Effector CD4-positive, alpha-beta T cell (primary cell): ENCODE measurements at regions not wholly inside any gene's neighbourhood (a gene's known extent, or its start where the extent isn't known, plus 50 kb on each side); places are given as distances from the start of the nearest gene placed in this dataset.
"Not testable (repeated sequence)": the region's sequence is repeated elsewhere in the genome, so short reads cannot be mapped to it uniquely, and the experiment has no call there.

Source experiments
- DNase-seq: peaks from one replicate; pipeline ENCODE4 v3.0.0-alpha.2; 2020

DNA sequence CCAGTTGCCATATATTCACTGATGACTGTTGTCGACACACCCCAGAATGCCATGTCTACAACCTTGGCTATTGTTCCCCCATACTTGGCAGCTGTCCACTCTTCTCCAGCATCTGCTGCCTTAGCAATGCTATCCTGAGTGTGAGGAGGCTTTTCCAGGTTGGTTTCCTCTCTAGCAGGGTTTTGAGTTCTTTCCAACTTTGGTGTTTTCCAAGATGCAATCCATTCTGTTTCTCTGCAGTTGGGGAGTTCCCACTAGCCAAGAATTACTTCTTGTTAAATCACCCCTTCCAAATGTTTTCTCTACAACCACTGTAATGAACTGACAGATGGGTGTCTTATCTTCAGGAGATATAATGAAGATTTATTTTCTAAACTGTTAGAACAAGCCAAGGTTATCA, 617.4 kb downstream of the CCSER2 start:
- DNase-seq = no peak

DNA sequence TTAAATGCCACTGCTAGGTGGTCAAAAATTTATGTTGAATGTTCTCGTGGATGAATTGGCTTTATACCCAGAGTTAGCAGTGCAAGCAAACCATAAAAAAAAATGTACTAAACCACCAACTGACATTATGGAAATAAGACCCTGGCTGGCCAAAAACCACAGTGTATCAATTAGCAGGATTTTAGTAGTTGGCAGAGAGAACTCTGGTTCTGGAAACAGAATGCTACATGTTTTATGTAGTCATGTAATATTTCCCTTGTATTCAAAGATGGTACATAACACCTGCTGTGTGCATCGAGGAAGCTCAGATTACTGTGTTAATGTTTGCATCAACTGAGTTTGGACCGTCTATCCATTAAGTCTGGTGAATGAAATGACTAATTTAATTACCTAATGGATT, 618.5 kb downstream of the CCSER2 start:
- no peak for DNase-seq

DNA sequence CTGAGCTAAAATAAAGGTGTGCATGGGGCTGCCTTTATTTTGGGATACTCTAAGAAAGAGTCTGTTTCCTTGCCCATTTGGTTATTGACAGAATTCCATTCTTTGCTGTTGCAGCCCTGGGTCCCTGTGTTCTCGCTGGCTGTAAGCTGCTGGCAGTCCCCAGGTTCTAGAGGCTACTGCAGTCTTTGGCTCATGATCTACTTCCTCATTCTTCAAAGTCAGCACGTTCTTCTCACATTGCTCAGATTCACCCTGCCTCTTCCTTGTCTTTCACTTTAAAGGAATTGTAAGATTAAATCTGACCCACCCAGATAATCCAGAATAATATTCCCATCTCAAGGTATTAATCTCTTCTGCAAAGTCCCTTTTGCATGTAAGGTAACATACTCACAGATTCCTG, 620.3 kb downstream of the CCSER2 start:
- DNase-seq = no peak

DNA sequence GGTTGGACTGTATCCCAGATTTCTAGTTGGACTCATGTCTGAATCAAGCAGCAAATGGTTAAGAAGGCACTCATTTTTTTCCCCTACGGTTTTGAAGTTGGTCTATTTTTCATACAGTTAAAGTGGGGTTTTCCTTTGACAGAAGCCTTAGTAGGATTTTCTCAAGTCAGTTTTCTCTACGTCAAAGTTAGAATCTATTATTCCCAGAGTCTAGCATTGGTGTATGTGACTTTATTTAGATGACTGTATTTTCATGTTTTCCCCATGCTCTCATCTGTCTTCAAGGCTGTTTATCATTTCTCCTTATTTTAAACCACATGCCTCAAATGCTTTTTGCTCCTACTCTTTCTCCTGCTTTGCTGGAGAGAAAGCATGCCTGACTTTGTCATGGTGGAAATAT, 623.2 kb downstream of the CCSER2 start:
- no peak for DNase-seq

DNA sequence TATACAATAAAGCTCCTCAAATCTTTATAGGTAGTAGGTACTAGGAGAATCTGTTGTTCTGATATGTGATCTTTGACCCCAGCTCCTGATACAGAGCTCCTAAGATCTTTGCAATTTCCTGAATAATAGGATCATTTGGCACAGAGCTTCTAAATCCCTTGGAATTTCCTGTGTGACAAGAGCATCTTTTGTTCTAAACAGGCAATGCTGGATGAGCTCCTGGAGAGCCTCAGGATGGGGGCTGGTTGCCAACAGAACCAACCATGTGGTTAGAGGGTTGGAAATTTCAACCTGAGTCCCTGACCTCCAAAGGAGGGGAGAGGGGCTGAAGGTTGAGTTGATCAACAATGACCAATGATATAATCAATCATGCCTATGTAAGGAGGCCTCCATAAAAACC, 629.0 kb downstream of the CCSER2 start:
- DNase-seq = no peak

DNA sequence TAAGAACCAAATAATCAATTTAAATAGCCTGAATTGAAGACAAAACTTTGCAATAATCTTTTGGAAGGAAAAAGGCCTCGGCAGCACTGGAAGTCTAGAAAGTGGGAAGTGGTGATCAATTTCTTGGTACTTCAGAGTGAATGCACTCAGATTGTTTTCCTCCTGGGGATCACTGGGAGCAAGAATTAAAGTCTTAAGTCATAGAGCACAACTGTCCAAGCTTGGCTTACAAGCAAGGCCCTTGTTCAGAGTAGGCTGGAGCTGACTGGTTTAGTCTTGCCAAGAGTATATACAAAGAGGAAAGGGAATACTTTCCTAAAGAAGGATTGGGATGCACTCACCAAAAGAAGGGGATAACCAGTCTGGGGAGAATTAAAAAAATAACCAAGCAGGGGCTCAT, 637.1 kb downstream of the CCSER2 start:
- no peak for DNase-seq

DNA sequence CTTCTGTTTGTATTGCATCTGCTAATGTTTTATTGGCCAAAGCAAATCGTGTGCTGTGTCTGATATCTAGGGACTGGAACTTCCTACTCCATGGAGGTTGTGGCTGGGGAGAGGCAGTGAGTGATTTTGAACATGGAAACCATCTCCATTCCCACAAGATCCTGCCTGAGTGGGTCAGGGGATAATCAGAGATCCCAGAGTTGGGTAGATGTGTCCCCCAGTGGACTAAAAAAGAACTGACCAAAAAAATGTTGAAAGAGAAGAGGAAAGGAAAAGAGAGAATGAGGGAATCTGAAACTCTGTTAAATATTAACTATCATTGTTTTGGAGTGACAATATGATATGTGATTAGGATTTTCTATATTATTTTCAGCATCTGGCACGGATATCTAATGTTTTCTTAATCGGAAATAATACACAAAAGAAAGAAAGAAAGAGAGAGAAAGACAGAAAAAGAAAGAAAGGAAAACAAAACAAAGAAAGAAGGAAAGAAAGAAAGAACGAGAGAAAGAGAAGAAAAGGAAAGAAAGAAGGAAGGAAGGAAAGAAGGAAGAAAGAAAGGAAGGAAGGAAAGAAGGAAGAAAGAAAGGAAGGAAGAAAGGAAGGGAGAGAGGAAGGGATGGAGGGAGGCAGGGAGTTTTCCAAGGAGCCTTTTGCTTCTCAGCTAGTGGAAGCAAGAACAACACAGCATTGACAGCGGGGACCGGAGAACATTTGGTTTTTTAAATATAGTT, 638.5 kb downstream of the CCSER2 start:
- DNase-seq = no peak

DNA sequence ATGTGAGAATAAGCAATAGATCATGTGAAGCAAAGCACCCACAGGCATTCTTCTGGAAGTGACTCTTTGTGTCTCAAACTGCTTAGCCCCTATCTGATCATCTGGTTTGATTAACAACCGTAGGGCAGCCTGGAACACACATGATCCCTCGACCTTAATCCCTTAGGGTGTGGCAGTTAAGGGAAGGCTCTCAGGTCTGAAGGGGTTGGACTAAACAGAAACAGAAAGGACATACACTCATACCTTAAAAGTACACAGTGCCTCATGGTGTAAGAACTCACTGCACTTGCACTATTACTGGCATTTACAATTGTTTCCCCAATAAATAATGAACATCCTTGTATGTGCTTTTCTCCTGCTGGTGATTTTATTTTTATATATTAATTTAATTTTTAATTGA, 640.9 kb downstream of the CCSER2 start:
- not testable (repeated sequence) for DNase-seq

DNA sequence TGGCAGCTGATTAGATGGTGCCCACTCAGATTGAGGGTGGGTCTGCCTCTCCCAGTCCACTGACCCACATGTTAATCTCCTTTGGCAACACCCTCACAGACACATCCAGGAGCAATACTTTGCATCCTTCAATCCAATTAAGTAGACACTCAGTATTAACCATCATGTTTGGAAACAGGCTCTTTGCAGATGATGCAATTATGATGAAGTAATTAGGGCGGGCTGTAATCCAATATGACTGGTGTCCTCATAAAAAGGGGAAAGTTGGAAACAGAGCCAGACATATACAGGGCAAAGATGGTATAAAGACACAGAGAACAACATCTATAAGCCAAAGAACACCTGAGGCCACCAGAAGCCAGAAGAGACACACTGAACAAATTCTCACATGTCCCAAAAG, 658.6 kb downstream of the CCSER2 start:
- no peak for DNase-seq

DNA sequence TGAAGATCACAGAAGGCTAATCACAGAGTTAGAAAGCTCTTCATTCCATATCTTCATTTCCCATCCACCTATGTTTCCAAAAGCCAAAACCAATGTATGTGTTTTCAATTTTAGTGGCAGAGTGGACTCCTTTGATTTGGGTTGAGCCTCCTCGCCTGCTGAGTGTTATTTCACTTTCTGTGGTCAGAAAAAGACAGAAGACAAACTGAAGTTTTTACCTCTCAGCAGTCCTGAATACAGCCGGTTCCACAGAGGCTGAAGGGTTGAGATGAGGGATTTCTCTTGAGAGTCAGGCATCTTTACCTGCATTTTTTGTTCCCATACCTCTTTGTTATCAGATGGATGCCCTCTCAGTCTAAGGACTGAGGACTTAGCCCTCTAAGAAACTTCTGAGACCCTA, 659.6 kb downstream of the CCSER2 start:
- DNase-seq = no peak

DNA sequence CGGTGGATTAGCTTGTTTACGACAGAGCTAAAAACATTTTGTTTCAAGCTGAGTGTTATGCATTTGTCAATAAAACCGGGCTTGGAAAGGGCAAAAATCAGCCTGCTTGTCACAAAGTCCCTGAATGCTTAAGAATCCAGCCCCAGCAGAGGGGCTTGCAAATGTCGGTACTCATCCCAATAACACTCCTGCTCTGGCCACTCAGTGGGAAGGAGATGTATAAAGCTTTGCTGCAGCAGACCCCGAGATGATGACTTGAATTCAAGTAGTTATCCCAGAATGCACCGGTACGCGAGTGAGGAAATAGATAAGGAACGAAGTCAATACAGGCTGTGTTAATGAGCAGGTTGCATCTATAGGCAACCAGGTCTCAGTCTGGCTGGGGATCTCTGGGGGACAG, 662.3 kb downstream of the CCSER2 start:
- no peak for DNase-seq

DNA sequence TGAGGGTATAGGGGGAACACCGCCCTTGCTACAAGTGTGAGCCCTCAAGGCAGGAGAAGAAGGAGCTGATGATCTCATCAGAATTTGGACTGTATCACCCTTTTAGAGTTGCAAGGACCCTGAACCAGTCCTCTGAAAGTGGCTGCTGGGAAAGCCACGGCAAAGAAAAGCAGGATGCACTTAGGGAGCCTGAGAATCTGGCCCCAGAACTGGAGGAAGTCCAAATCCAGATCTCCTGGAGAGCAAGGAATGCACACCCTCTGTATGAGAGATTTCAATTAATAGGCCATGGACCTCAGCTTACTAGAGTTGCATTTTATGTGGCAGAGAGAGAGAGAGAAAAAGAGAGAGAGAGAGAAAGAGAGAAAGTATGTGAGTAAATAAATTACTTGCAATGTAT, 662.9 kb downstream of the CCSER2 start:
- no peak for DNase-seq

DNA sequence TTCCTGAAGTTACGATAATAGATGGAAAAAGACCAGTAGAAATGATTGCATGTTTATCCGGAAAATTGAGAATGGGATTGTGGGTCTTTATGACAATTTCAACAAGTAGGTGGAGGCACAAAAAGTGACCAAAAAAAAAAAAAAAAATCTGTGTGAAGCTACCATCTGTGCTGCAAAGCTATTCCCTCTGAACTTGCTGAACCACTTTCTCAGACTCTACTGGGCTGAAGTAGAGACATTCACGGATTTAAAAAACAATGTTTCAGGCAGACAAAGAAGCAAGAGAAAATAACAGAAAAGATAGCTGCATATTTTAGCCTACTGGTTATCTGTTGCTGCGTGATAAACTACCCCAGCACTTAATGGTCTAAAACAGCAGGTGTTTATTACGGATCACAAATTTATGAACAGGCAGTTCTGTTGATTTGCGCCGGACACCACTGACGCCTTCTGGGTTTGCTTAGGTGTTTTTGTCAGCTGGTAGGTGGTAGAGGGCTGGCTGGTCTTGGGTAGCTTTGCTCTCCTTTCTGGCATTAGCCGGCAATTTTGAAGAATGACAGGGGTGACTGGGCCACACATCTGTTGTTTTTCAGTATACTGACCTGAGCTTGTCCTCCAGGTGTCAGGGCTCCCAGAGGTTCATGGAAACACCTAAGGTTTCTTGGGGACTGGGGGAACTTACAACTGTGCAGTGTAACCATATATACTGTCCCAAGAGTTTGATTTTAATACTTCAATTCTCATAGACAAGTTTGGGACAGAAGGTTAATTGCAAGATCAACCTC, 665.1 kb downstream of the CCSER2 start:
- DNase-seq = no peak

DNA sequence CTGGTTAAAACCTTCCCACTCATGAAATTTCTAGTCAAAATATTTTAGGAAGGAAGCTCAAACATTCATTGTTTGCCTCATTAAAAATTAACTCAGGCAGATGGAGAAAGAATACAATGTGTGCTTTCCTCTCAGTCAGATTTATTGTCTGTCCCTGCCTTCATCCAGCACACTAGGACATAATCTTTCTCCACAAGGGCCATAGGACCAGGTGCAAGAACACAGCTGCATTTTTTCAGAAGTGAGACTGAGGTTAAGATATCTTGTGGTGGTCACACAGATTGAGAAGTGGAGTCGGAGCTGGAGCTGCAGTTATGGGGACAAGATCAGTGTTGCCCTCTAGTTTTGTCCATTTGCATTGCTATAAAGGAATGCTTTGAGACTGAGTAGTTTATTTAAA, 666.3 kb downstream of the CCSER2 start:
- no peak for DNase-seq

DNA sequence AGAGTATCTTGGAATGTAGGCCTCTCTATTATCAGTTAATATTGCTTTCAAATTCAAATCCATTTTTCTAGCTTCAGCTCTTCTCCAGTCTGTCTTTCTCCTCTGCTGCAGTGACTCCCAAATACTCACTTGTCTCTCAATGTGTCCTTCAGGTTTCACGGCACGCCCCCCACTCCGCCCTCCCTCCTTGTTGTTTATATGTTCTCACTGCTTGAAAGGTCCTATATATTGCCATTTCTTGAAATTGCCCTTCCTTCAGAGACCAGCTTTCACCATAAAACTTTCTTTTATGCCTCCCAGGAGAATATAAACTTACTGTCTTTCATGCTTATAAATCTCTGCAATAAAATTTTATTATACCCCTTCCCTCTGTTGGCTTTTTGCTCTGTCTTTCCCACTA, 668.2 kb downstream of the CCSER2 start:
- DNase-seq = no peak

DNA sequence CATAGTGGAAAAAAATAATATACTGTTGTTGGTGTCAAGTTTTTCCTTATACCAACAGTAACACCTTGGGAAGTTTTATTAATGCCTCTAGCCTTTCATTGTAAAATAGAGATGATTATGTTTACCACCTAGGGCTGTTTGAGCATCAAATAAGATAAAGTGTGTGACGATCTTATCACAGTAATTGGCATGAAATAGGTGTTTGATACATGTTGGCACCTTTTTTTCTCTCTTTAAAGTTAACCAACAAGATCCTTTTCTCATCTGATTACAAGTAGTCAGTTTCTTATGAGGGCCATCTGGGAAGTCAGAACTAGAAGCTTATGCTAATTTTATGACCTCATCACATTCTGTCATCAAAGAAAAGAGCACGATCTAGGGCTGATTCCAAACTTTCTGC, 669.5 kb downstream of the CCSER2 start:
- no peak for DNase-seq

DNA sequence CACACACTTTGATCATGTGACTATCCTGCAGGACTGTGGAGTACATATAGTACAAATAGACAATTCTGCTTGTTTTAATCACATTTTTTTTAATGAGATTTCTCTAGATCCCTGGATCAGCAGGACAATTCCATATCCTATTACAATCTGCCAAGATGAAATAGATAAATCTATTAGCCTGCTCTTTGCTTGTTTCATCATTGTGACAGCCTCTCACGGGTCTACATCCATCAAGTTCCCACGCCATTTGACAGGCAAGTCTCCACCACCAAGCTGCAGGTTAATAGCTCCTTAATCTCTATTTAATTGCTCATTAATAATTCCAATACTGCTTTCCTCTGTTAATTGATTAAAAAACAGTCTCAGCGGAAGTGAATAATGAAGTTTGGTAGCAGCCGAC, 671.5 kb downstream of the CCSER2 start:
- no peak for DNase-seq

DNA sequence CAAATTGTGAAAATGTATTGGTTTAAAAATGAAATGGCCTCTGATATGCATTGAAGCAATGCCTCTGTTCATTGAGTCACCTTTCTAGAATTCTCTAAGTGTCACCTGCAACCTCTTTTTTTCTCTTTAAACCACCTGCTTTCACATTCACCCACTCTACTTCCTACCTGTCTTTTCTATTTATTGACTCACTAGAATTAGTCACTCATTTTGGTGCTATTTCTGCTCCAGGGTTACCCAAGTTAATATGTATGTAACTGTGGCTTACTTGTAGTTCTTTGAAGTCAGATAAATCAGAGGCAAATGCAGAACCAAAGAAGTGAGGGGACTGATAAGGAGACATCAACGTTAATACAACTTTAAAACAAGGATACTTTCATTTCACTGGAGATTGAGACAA, 674.7 kb downstream of the CCSER2 start:
- DNase-seq = no peak

DNA sequence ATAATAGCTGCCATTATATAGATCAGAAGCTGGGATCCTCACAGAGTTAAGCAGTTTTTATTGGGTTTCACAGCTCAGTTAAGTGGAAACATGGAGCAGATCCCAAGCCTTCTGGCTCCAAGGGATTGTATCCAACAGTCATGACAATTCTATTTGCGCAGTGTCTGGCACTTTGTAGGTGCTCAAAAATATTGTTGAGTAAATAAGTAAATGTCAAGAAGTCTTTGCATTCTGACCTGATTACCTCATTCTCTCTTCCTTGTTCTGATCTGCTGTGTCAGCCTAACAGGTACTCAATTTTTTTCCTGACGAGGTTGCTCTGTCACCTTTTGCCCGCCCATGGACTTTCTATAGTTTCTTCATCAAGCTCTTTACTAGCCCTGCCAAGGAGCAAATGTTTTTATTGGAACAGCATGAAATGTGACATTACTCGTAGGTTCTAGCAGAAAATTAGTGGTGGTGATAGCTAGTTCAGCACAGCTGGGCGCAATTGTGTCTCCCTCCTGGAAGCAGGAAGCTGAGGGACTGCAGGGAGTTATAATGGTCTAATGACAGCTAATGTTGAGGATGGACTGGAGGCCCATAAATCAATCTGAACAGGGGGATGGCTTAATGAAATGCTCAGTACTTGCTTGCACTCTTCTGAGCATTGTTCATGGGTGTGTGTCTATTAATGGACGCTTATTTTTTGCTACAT, 680.2 kb downstream of the CCSER2 start:
- no peak for DNase-seq

DNA sequence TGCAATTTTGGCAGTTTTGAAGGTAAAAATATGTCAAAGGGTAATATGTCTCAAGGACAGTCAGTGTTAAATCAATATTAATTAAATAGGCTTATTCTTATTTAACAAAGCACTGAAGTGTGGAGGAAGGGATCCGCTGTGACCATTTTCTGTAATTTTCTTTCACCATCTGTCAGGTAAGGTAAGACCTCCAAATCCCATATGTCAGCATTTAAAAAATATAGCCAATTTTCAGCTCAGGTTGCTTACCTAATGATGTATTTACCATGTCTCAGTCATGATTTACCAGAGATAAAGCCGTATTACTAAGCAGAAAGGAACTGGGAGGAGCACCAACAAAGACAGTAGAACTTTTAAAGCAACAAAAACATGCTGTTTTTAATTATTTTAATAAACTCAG, 683.9 kb downstream of the CCSER2 start:
- DNase-seq = no peak

DNA sequence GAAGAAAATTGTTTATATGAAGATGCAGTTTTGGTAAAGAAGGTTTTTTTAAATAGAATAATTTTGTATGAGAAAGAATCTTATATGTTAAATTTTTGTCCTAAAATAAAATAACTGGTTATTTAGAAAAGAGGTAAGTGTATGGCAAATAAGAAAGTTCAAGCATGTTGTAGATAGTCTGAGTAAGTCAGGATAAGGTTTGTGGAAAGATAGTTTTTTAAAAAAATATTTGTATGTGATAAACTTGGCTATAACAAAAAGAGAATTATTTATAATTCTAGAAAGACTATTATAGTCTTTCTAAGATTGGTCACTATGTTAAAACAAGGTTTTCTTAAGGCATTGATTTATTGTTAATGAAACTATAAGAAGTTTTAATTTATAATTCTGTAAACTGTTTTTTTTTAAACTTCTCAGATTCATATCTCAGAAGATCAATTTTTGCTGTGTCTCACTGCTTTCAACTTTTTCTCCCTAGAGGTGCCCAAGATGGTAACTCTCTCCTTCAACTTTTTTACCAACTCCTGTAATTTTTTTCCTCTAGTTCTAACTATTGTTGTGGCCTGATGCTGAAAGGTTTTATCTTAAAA, 698.6 kb downstream of the CCSER2 start:
- DNase-seq = no peak

DNA sequence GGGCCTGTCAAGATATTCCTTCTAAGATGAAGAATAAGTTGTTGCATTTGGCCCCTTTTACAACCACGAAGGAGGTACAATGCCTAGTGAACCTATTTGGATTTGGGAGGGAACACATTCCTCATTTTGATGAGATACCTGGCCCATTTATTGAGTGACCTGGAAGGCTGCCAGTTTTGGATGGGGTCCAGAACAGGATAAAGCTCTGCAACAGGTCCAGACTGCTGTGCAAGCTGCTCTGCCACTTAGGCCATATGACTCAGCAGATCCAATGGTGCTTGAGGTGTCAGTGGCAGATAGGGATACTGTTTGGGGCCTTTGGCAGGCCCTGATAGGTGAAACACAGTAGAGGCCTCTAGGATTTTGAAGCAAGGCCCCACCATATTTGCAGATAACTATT, 704.6 kb downstream of the CCSER2 start:
- DNase-seq = no peak

DNA sequence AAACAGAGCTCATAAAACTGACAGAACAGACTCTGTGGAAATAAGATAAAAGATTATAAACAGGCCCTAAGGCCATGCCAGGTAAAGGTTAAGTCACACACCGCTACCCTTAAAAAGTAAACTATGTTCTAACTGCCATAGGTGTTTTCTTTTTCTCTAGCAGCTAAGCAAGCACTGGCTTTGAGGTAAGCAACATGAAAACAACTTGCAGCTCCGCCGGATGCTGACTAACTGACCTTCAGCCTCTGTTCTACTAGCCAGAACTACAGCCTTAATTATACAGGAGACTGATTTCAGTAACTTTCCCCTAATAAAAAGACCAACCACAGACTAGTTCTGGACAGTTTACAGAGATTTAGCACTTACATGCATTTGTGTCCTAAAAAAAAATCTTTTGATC, 708.3 kb downstream of the CCSER2 start:
- DNase-seq = no peak

DNA sequence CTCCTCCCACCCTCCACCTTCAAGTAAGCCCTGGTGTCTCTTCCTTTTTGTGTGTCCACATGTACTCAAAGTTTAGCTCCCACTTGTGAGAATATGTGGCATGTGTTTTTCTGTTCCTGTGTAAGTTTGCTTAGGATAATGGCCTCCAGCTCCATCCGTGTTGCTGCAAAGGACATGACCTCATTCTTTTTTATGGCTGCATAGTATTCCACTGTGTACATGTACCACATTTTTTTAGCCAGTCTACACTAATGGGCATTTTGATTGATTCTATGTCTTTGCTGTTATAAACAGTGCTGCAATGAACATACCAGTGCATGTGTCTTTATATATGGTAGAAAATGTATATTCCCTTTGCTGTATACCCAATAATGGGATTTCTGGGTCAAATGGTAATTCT, 710.9 kb downstream of the CCSER2 start:
- no peak for DNase-seq
